Panc1 (cell line): ENCODE measurements at regions not wholly inside any gene's neighbourhood (a gene's known extent, or its start where the extent isn't known, plus 50 kb on each side); places are given as distances from the start of the nearest gene placed in this dataset.

Source experiments
- ATAC-seq: fragments of 200-7000 bp; cut with Tn5 transposase; 2 replicates; pipeline ENCODE4 v1.9.1; 2020; ENCODE audit warnings: mild to moderate bottlenecking, moderate library complexity
- BruUV-seq: library from RNA; stranded (reverse); fragments of 400-500 nt; replicated peaks from 2 replicates; lab custom pipeline; 2021; lab: Mats Ljungman, UMichigan
- CTCF ChIA-PET: fragments of 300-600 bp; sonication (Branson Sonifier 250); formaldehyde crosslinking; loops from one replicate; lab custom pipeline; 2022; ENCODE audit warnings: antibody characterized with exemption; lab: Charles Lee
- POLR2A ChIA-PET: fragments of 300-600 bp; sonication (Branson Sonifier 250); formaldehyde crosslinking; loops from one replicate; lab custom pipeline; 2022; ENCODE audit warnings: antibody characterized with exemption; lab: Charles Lee
- DNase-seq: peaks from one replicate; pipeline ENCODE4 v3.0.0-alpha.2; 2010; ENCODE audit warnings: low read depth, low spot score
- H3K27ac ChIP-seq: 2 replicates; pipeline ENCODE4 v1.5.1; 2011; ENCODE audit warnings: mild to moderate bottlenecking, low read length, inconsistent platforms
- H3K27me3 ChIP-seq: fragments of 200-500 bp; sonication (Bioruptor generic); 2 replicates; pipeline ENCODE4 v1.6.0; 2014; ENCODE audit warnings: low read length, inconsistent platforms; ENCODE audit not compliant: control insufficient read depth, insufficient read depth
- H3K36me3 ChIP-seq: fragments of 200-500 bp; sonication (Bioruptor generic); 2 replicates; pipeline ENCODE4 v1.5.1; 2014; ENCODE audit warnings: inconsistent platforms, mild to moderate bottlenecking, low read length, moderate library complexity; ENCODE audit not compliant: control insufficient read depth, insufficient read depth
- H3K4me1 ChIP-seq: 2 replicates; pipeline ENCODE4 v1.5.1; 2011; ENCODE audit warnings: inconsistent platforms, mild to moderate bottlenecking, low read length, moderate library complexity; ENCODE audit not compliant: control insufficient read depth, insufficient read depth
- H3K4me3 ChIP-seq, 2 experiments: 2 replicates each; pipeline ENCODE4 v1.5.1; 2011 to 2012; ENCODE audit warnings: low read depth in 2 of 2, low read length in 2 of 2, mild to moderate bottlenecking in 2 of 2, inconsistent platforms in 1 of 2, moderate library complexity in 1 of 2
- H3K9me3 ChIP-seq: fragments of 200-500 bp; sonication (Bioruptor generic); 2 replicates; pipeline ENCODE4 v1.5.1; 2014; ENCODE audit warnings: low read depth, mild to moderate bottlenecking, inconsistent platforms, low read length, moderate library complexity; ENCODE audit not compliant: control insufficient read depth, insufficient read depth
- POLR2AphosphoS5 ChIP-seq: IDR thresholded peaks from 2 replicates; pipeline ENCODE4 v1.6.1; 2012; ENCODE audit warnings: mild to moderate bottlenecking, low read depth, low read length, moderate library complexity
- SIN3A ChIP-seq: IDR thresholded peaks from 2 replicates; pipeline ENCODE4 v1.6.1; 2012; ENCODE audit warnings: low read depth, mild to moderate bottlenecking, low read length, moderate library complexity, borderline replicate concordance; ENCODE audit not compliant: insufficient read depth
- TCF7L2 ChIP-seq: IDR thresholded peaks from 2 replicates; pipeline ENCODE4 v1.6.1; 2011; ENCODE audit warnings: mild to moderate bottlenecking, low read depth, low read length, inconsistent platforms
- in situ Hi-C: cut with HindIII; loops from 2 replicates; pipeline ENCODE4 v1.10.0; 2016; ENCODE audit warnings: low sequenced_read_pairs, low pct_unique_long_range_greater_than_20kb
- intact Hi-C: fragments of 100-400 bp; cut with micrococcal nuclease; formaldehyde crosslinking; loops from one replicate; pipeline ENCODE4 v1.10.0; 2022; ENCODE audit not compliant: unreplicated experiment
- TF ChIP-seq, protein P1 (sequence below): fragments of 450-650 bp; IDR thresholded peaks from 2 replicates; pipeline ENCODE4 v1.5.1; 2017; ENCODE audit warnings: mild to moderate bottlenecking
- TF ChIP-seq, protein P2 (sequence below), 2 experiments: IDR thresholded peaks; 2 replicates each; pipeline ENCODE4 v1.6.1; 2011 to 2012; ENCODE audit warnings: low read depth in 2 of 2, control low read depth in 1 of 2, low read length in 1 of 2, mild to moderate bottlenecking in 1 of 2, moderate library complexity in 1 of 2; ENCODE audit not compliant: insufficient read depth in 1 of 2

- ChIA-PET CTCF (no interaction called here), POLR2A (no interaction called here)
- H3K36me3 ChIP-seq: no peaks in the 10 kb centered on the region
- no peak overlapping the region for H3K27ac ChIP-seq
- no TSS peak for BruUV-seq
- in situ Hi-C loops (no loop called here), intact Hi-C loops (no loop called here)
- ATAC-seq (no peak), DNase-seq (no peak)
- H3K4me3 ChIP-seq: no peak overlapping the region
- TF ChIP-seq POLR2AphosphoS5 (no peak), TCF7L2 (no peak), SIN3A (no peak)
- TF ChIP-seq, protein P1, sequence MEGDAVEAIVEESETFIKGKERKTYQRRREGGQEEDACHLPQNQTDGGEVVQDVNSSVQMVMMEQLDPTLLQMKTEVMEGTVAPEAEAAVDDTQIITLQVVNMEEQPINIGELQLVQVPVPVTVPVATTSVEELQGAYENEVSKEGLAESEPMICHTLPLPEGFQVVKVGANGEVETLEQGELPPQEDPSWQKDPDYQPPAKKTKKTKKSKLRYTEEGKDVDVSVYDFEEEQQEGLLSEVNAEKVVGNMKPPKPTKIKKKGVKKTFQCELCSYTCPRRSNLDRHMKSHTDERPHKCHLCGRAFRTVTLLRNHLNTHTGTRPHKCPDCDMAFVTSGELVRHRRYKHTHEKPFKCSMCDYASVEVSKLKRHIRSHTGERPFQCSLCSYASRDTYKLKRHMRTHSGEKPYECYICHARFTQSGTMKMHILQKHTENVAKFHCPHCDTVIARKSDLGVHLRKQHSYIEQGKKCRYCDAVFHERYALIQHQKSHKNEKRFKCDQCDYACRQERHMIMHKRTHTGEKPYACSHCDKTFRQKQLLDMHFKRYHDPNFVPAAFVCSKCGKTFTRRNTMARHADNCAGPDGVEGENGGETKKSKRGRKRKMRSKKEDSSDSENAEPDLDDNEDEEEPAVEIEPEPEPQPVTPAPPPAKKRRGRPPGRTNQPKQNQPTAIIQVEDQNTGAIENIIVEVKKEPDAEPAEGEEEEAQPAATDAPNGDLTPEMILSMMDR: no peak
- TF ChIP-seq, protein P2, sequence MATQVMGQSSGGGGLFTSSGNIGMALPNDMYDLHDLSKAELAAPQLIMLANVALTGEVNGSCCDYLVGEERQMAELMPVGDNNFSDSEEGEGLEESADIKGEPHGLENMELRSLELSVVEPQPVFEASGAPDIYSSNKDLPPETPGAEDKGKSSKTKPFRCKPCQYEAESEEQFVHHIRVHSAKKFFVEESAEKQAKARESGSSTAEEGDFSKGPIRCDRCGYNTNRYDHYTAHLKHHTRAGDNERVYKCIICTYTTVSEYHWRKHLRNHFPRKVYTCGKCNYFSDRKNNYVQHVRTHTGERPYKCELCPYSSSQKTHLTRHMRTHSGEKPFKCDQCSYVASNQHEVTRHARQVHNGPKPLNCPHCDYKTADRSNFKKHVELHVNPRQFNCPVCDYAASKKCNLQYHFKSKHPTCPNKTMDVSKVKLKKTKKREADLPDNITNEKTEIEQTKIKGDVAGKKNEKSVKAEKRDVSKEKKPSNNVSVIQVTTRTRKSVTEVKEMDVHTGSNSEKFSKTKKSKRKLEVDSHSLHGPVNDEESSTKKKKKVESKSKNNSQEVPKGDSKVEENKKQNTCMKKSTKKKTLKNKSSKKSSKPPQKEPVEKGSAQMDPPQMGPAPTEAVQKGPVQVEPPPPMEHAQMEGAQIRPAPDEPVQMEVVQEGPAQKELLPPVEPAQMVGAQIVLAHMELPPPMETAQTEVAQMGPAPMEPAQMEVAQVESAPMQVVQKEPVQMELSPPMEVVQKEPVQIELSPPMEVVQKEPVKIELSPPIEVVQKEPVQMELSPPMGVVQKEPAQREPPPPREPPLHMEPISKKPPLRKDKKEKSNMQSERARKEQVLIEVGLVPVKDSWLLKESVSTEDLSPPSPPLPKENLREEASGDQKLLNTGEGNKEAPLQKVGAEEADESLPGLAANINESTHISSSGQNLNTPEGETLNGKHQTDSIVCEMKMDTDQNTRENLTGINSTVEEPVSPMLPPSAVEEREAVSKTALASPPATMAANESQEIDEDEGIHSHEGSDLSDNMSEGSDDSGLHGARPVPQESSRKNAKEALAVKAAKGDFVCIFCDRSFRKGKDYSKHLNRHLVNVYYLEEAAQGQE (IDR thresholded peaks at IDR 0.05; ENCODE audit: insufficient read depth in 1 of 2, low read depth in 2 of 2, low read length in 1 of 2): no peak
- H3K27me3 ChIP-seq: no peaks in the 10 kb centered on the region
- H3K9me3 ChIP-seq: no peaks in the 10 kb centered on the region
- no peaks in the 10 kb centered on the region for H3K4me1 ChIP-seq
Measured at GRCh38 chr16:13479549-13479948, 440.4 kb upstream of the ERCC4 start.

DNA sequence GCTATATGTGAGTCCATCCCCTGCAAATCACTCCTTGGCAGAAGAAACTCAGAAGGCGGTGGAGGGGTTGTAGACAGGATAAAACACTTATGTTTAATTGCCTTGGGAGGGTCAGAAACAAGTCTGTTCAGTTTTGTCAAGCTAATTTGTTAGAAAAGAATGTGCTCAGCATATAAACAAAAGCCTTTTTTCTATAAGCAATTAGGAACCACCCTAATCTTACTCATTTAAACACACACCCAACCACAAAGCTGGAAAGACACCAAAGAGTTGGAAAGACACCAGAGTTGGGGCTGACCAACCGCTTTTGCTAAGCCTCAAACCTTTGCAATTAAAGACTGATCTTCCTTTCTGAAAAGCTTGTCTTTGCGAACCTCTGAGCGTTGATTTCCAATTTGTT is 439.2 kb upstream of the ERCC4 start:
- in situ Hi-C loops (no loop called here), intact Hi-C loops (no loop called here)
- no peaks in the 10 kb centered on the region for H3K27me3 ChIP-seq
- DNase-seq: no peak
- BruUV-seq: no TSS peak
- ChIA-PET CTCF (no interaction called here), POLR2A (interaction anchor here (0.5 kb wide), 1 partner anchor 96 kb away, joined by 3 read pairs; no protein-coding TSS in a partner anchor)
- H3K36me3 ChIP-seq: no peaks in the 10 kb centered on the region
- no peaks in the 10 kb centered on the region for H3K9me3 ChIP-seq
- no peaks in the 10 kb centered on the region for H3K4me1 ChIP-seq
- no peak for ATAC-seq
- H3K4me3 ChIP-seq: no peak overlapping the region
- TF ChIP-seq TCF7L2 (no peak), SIN3A (no peak), POLR2AphosphoS5 (no peak)
- TF ChIP-seq, protein P1: no peak
- TF ChIP-seq, protein P2 (IDR thresholded peaks at IDR 0.05; ENCODE audit: insufficient read depth in 1 of 2, low read depth in 2 of 2, low read length in 1 of 2): no peak
- no peak overlapping the region for H3K27ac ChIP-seq
